Spleen (tissue), 11 donors: ENCODE measurements at regions not wholly inside any gene's neighbourhood (a gene's known extent, or its start where the extent isn't known, plus 50 kb on each side); places are given as distances from the start of the nearest gene placed in this dataset.

ENCODE experiments used
- DNase-seq: peaks from one replicate; pipeline ENCODE4 v3.0.0-alpha.2; 2020
- H3K27ac ChIP-seq, 8 donors: fragments of 200-600 bp; sonication (generic) in 7 of 8; 1 replicate in 4 of 8; 2 replicates in 4 of 8; pipeline versions ENCODE4 v1.5.0 to v1.8.0; 2016 to 2021; ENCODE audit warnings: inconsistent platforms in 4 of 8, mild to moderate bottlenecking in 4 of 8, moderate library complexity in 1 of 8
- H3K27me3 ChIP-seq, 7 donors: fragments of 200-600 bp; sonication (generic) in 6 of 7; replicated peaks in 1 of 7; 1 replicate in 4 of 7; 2 replicates in 3 of 7; pipeline versions ENCODE4 v1.5.0 to v1.8.0; 2016 to 2021; ENCODE audit warnings: inconsistent platforms in 3 of 7, mild to moderate bottlenecking in 1 of 7
- H3K36me3 ChIP-seq, 6 donors: fragments of 200-600 bp; sonication (generic) in 5 of 6; 1 replicate in 4 of 6; 2 replicates in 2 of 6; pipeline versions ENCODE4 v1.5.0 to v1.8.0; 2016 to 2021; ENCODE audit warnings: inconsistent platforms in 2 of 6
- H3K4me1 ChIP-seq, 6 donors: fragments of 200-600 bp; sonication (generic) in 5 of 6; 1 replicate in 3 of 6; 2 replicates in 3 of 6; pipeline versions ENCODE4 v1.5.0 to v1.8.0; 2016 to 2021; ENCODE audit warnings: inconsistent platforms in 3 of 6
- H3K4me3 ChIP-seq, 8 donors: fragments of 200-600 bp; sonication (generic) in 7 of 8; 1 replicate in 4 of 8; 2 replicates in 4 of 8; pipeline versions ENCODE4 v1.5.0 to v1.8.0; 2016 to 2021; ENCODE audit warnings: inconsistent platforms in 4 of 8, mild to moderate bottlenecking in 4 of 8, moderate library complexity in 2 of 8
- H3K9me3 ChIP-seq, 8 donors: fragments of 200-600 bp; sonication (generic) in 7 of 8; 1 replicate in 4 of 8; 2 replicates in 4 of 8; pipeline versions ENCODE4 v1.5.0 to v1.8.0; 2016 to 2021; ENCODE audit warnings: inconsistent platforms in 4 of 8
- POLR2A ChIP-seq, 3 donors: fragments of 450-650 bp; IDR thresholded peaks; one replicate each; pipeline ENCODE4 v1.5.1; 2017; ENCODE audit warnings: antibody characterized with exemption in 3 of 3, mild to moderate bottlenecking in 1 of 3
- POLR2AphosphoS5 ChIP-seq, 3 donors: sonication (generic); formaldehyde crosslinking; IDR thresholded peaks; one replicate each; pipeline ENCODE4 v1.5.1; 2017; ENCODE audit warnings: antibody characterized with exemption in 3 of 3
- WGBS, 5 donors: extraction: QIAGEN DNeasy Blood & Tissue Kit in 3 of 5; methylation state at CpG; one replicate each; pipeline versions ENCODE4 v1.1.5 to v1.1.7; 2013 to 2018; 5-methylcytosine and 5-hydroxymethylcytosine counted together
- intact Hi-C: fragments of 100-400 bp; cut with DNase I; formaldehyde crosslinking; loops from one replicate; pipeline ENCODE4 v1.15.0; 2023; ENCODE audit warnings: low total_unique reads
- TF ChIP-seq, protein P1 (sequence below), 11 experiments: fragments of 200-600 bp in 7 of 11; fragments of 450-650 bp in 4 of 11; sonication (generic) in 4 of 11; IDR thresholded peaks in 8 of 11; conservative IDR thresholded peaks in 3 of 11; 1 replicate in 7 of 11; 2 replicates in 4 of 11; pipeline versions ENCODE4 v1.4.0 to v1.8.0; 2016 to 2021; ENCODE audit warnings: antibody characterized with exemption in 11 of 11, inconsistent platforms in 4 of 11, mild to moderate bottlenecking in 1 of 11
- donor health status: healthy with polysubstance abuse.
- donor health status: DM: no; HTN: no; CAD: no; lungs with moderate emphysema.
- donor health status: DM: no; HTN: no; CAD: no.
- donor health status: Bipolar disorder and iron deficiency.
- donor health status: healthy.
- donor health status: DM: no; HTN: no; CAD: no.
- donor health status: DM: yes; HTN: yes; CAD: no.

DNA sequence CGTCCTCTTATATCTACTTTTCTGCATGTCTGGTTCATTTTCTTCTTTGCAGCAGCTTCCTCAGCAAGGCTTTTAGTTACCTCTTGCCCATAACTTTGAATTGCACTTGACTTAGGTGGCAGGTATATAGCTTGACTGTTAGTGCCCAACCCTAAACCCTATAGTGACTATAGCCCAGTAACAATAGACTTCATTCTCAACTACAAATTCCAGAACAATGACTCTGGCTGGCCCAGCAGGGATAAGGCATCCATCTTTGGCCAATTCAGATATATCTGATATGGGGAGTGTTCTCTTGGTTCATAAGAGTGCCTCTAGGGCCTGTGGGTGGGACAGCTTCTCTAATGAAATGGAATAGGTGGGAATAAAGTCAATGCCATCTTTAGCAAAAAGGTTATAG is 246.2 kb downstream of the DMRT2 start:
- H3K4me1 ChIP-seq, result no peaks in the 10 kb centered on the region
- no peak overlapping the region for H3K4me3 ChIP-seq
- H3K36me3 ChIP-seq, result no peaks in the 10 kb centered on the region
- TF ChIP-seq, protein P1, sequence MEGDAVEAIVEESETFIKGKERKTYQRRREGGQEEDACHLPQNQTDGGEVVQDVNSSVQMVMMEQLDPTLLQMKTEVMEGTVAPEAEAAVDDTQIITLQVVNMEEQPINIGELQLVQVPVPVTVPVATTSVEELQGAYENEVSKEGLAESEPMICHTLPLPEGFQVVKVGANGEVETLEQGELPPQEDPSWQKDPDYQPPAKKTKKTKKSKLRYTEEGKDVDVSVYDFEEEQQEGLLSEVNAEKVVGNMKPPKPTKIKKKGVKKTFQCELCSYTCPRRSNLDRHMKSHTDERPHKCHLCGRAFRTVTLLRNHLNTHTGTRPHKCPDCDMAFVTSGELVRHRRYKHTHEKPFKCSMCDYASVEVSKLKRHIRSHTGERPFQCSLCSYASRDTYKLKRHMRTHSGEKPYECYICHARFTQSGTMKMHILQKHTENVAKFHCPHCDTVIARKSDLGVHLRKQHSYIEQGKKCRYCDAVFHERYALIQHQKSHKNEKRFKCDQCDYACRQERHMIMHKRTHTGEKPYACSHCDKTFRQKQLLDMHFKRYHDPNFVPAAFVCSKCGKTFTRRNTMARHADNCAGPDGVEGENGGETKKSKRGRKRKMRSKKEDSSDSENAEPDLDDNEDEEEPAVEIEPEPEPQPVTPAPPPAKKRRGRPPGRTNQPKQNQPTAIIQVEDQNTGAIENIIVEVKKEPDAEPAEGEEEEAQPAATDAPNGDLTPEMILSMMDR (IDR thresholded peaks at IDR 0.05 in 8 of 11, conservative IDR thresholded peaks at IDR 0.05 in 3 of 11), result no peak
- TF ChIP-seq POLR2AphosphoS5 (IDR thresholded peaks at IDR 0.05) (no peak), POLR2A (IDR thresholded peaks at IDR 0.05) (no peak)
- WGBS, 5 donors, result 70 to 83% (median 77%) methylated on average over 1 of the region's 1 CpG
- intact Hi-C loops, result no loop called here
- H3K27ac ChIP-seq, result no peak overlapping the region
- no peaks in the 10 kb centered on the region for H3K9me3 ChIP-seq
- no peaks in the 10 kb centered on the region for H3K27me3 ChIP-seq
- DNase-seq, result no peak

DNA sequence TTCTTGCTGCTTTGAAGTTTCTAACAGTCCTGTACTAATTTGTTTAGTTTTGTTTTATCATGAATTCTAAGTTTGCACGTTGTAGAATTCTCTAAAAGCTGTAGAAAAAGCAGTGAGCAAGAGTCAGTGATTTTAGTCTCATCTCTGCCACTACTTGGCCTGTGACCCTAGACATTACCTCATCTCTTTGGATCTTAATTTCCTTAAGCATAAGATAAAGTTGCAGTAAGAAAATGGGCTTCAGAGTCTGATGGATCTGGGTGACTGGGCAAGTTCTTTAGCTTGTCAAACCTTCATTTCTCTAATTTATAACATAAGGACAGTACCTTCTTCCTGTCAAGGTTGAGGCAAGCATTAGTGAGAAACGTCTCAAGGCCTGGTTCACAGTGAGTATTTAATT is 247.9 kb downstream of the DMRT2 start:
- WGBS, 5 donors, result 27 to 41% (median 35%) methylated on average over 2 of the region's 2 CpGs
- no peaks in the 10 kb centered on the region for H3K4me1 ChIP-seq
- no peaks in the 10 kb centered on the region for H3K36me3 ChIP-seq
- DNase-seq, result no peak
- H3K9me3 ChIP-seq, result no peaks in the 10 kb centered on the region
- H3K4me3 ChIP-seq, result no peak overlapping the region
- TF ChIP-seq POLR2A (IDR thresholded peaks at IDR 0.05) (no peak), POLR2AphosphoS5 (IDR thresholded peaks at IDR 0.05) (no peak)
- TF ChIP-seq, protein P1 (IDR thresholded peaks at IDR 0.05 in 8 of 11, conservative IDR thresholded peaks at IDR 0.05 in 3 of 11), result no peak
- no peaks in the 10 kb centered on the region for H3K27me3 ChIP-seq
- intact Hi-C loops, result no loop called here
- no peak overlapping the region for H3K27ac ChIP-seq

DNA sequence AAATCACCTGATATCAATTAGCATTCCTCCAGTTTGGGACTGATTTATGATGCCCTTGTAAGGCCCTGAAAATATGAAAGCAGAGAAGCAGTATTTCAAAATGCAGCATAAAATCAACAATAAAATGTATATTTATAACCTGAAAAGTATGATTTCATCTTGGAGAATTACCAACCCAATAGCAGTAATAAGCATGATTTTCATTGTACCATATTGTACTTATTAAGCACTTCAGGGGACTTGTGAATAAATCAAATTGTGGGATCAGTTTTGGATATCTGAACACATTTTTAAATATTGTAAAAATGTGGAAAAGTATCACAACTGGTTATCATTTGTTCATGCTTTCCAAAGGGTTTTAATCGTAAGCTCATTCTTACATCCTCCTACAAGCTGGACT is 250.8 kb downstream of the DMRT2 start:
- Histone ChIP-seq H3K4me3 (no peak overlapping the region), H3K4me1 (no peaks in the 10 kb centered on the region), H3K9me3 (no peaks in the 10 kb centered on the region), H3K36me3 (no peaks in the 10 kb centered on the region), H3K27ac (no peak overlapping the region), H3K27me3 (no peaks in the 10 kb centered on the region)
- 0% methylated on average over 1 of the region's 1 CpG for WGBS, 5 donors
- no peak for DNase-seq
- no peak for TF ChIP-seq POLR2A (IDR thresholded peaks at IDR 0.05)
- TF ChIP-seq POLR2AphosphoS5 (IDR thresholded peaks at IDR 0.05), result no peak
- TF ChIP-seq, protein P1 (IDR thresholded peaks at IDR 0.05 in 8 of 11, conservative IDR thresholded peaks at IDR 0.05 in 3 of 11), result no peak
- intact Hi-C loops, result no loop called here

DNA sequence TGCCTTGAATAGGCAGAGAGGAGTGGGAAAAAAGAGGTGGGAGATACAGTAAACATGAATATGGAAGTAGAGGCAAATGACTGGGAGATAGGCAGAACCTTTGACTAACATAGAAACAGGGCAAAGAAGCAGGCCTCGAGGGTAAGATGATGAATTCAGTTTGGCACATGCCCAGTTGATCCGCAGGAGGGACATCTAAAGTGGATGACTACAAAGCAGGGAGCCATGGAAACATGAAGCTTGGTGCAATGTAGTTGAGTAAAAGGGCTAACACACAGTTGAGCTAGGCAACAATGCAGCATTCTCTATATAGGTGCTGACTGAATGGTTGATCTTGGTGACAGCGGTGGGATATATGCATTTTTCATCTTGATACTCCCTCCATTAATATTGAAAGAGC is 253.8 kb downstream of the DMRT2 start:
- no peaks in the 10 kb centered on the region for H3K4me1 ChIP-seq
- TF ChIP-seq POLR2AphosphoS5 (IDR thresholded peaks at IDR 0.05) (no peak), POLR2A (IDR thresholded peaks at IDR 0.05) (no peak)
- TF ChIP-seq, protein P1 (IDR thresholded peaks at IDR 0.05 in 8 of 11, conservative IDR thresholded peaks at IDR 0.05 in 3 of 11), result no peak
- 54 to 87% (median 79%) methylated on average over 3 of the region's 3 CpGs for WGBS, 5 donors

More for the DNA sequence above, 253.8 kb downstream of the DMRT2 start:
- Histone ChIP-seq H3K27me3 (no peaks in the 10 kb centered on the region), H3K9me3 (no peaks in the 10 kb centered on the region), H3K4me3 (no peak overlapping the region), H3K36me3 (no peaks in the 10 kb centered on the region), H3K27ac (no peak overlapping the region)
- intact Hi-C loops, result no loop called here
- no peak for DNase-seq
